ENCODE measurements at regions not wholly inside any gene's neighbourhood (a gene's known extent, or its start where the extent isn't known, plus 50 kb on each side); places are given as distances from the start of the nearest gene placed in this dataset.

GRCh38 chr7:446289-446935 lies 73.2 kb downstream of the PDGFA start:
- peaks cover 9% of the 10 kb centered on the region for H3K4me1 Mint-ChIP-seq (ENCODE audit: low read depth)
- H3K36me3 Mint-ChIP-seq (ENCODE audit: low read depth) = no peaks in the 10 kb centered on the region
- no peaks in the 10 kb centered on the region for H3K9me3 Mint-ChIP-seq

More at GRCh38 chr7:446289-446935, 73.2 kb downstream of the PDGFA start:
- Mint-ChIP-seq H3K4me3 (no peak overlapping the region), H3K27ac (no peak overlapping the region), H3K27me3 (peaks cover 6% of the 10 kb centered on the region)
- no peak for DNase-seq
